GM20000 (cell line): ENCODE measurements at regions not wholly inside any gene's neighbourhood (a gene's known extent, or its start where the extent isn't known, plus 50 kb on each side); places are given as distances from the start of the nearest gene placed in this dataset.

Experiments used
- DNase-seq: peaks from one replicate; pipeline ENCODE4 v3.0.0; 2012; ENCODE audit warnings: low spot score
- CTCF ChIP-seq: IDR thresholded peaks from 2 replicates; pipeline ENCODE4 v1.5.1; 2012; ENCODE audit warnings: mild to moderate bottlenecking, control low read depth; ENCODE audit errors: extremely low read depth, missing control alignments

GRCh38 chr22:27641049-27641795, 160.3 kb downstream of the MN1 start:
- no peak for TF ChIP-seq CTCF

GRCh38 chr22:27642104-27642800, 159.3 kb downstream of the MN1 start:
- TF ChIP-seq CTCF, result no peak

More at GRCh38 chr22:27641049-27641795, 160.3 kb downstream of the MN1 start:
- no peak for DNase-seq

GRCh38 chr22:27643907-27644306, 157.6 kb downstream of the MN1 start:
- DNase-seq, result no peak
- no peak for TF ChIP-seq CTCF

More at GRCh38 chr22:27642104-27642800, 159.3 kb downstream of the MN1 start:
- DNase-seq, result no peak

- DNase-seq, result no peak
- TF ChIP-seq CTCF, result no peak
Observed at GRCh38 chr22:27644566-27644965, 157.0 kb downstream of the MN1 start.

GRCh38 chr22:27647540-27647939, 154.0 kb downstream of the MN1 start:
- DNase-seq, result no peak
- no peak for TF ChIP-seq CTCF

- TF ChIP-seq CTCF, result no peak
- no peak for DNase-seq
Observed at GRCh38 chr22:27648074-27648473, 153.5 kb downstream of the MN1 start.

- DNase-seq, result no peak
- TF ChIP-seq CTCF, result no peak
Observed at GRCh38 chr22:27648853-27649252, 152.7 kb downstream of the MN1 start.
